Pulmonary artery endothelial cell (primary cell): ENCODE measurements at regions not wholly inside any gene's neighbourhood (a gene's known extent, or its start where the extent isn't known, plus 50 kb on each side); places are given as distances from the start of the nearest gene placed in this dataset.
"Not testable (repeated sequence)": the region's sequence is repeated elsewhere in the genome, so short reads cannot be mapped to it uniquely, and the experiment has no call there.

Source experiments
- DNase-seq: peaks from one replicate; pipeline ENCODE4 v3.0.0-alpha.2; 2011; ENCODE audit warnings: low read depth, low spot score

DNA sequence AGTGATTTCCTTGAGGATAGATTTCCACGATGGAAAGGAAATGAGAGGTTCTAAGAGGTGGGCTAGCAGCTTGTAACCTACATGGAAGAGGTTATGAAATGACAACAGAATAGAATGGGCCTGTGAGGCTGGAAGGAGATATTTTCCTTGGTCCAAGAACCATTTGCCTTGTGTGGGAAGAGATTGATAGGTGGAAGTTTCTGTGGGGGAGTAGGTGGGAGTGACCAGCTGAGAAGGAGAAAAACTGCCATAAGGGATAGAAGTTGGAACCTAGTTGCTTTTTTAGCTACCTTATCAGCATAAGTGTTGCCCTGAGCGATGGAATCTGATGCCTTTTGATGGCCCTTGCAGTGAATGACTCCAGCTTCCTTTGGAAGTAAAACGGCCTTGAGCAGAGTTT, 60.4 kb upstream of the NAA35 start:
- not testable (repeated sequence) for DNase-seq

DNA sequence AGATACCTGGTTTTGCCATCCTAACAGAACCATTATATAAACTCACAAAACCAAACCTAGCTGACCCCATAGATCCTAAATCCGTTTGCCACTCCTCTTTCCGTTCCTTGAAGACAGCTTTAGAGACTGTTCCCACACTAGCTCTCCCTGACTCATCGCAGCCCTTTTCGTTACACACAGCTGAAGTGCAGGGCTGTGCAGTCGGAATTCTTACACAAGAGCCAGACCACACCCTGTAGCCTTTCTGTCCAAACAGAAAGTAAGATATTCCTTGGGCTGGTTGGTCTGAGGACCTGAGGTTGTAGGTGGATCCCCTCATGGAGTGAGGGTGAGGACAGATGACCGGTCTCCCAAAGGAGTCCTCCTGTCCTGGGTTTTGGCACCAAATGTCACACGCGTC, 56.7 kb upstream of the NAA35 start:
- DNase-seq, result no peak

DNA sequence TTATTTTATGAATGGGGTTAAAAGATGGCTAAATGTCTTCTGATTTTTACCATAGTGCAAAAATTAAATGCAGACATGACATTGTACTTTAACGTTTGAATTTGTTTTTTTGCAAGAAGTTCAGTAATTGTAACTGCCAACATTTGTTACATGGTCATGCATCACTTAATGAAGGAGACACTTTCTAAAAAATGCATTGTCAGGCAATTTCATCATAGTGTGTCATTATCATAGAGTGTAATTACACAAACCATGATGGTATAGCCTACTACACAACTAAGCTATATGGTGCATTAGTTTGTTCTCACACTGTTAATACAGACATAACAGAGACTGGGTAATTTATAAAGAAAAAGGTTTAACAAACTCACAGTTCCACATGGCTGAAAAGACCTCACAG, 50.0 kb upstream of the NAA35 start:
- DNase-seq, result no peak
